HL-60 (cell line): ENCODE measurements at regions not wholly inside any gene's neighbourhood (a gene's known extent, or its start where the extent isn't known, plus 50 kb on each side); places are given as distances from the start of the nearest gene placed in this dataset.

Source experiments
- DNase-seq, 2 experiments: peaks; one replicate each; pipeline ENCODE4 v3.0.0-alpha.2; 2010 to 2020; ENCODE audit warnings: low read depth in 1 of 2, low spot score in 1 of 2
- H3K27ac ChIP-seq: fragments of 250-450 bp; sonication (Bioruptor Pico); replicated peaks from 2 replicates; pipeline ENCODE4 v1.5.1; 2020; ENCODE audit warnings: mild to moderate bottlenecking, moderate library complexity
- H3K27me3 ChIP-seq: fragments of 250-450 bp; sonication (Bioruptor Pico); 2 replicates; pipeline ENCODE4 v1.5.1; 2021; ENCODE audit warnings: mild to moderate bottlenecking, moderate library complexity; ENCODE audit not compliant: insufficient read depth, poor library complexity, severe bottlenecking
- H3K4me3 ChIP-seq: replicated peaks from 2 replicates; pipeline ENCODE4 v1.5.1; 2011; ENCODE audit warnings: mild to moderate bottlenecking, control low read depth, low read length; ENCODE audit not compliant: insufficient read depth
- GABPA ChIP-seq: IDR thresholded peaks from 2 replicates; pipeline ENCODE4 v1.6.1; 2012; ENCODE audit warnings: low read depth
- POLR2AphosphoS5 ChIP-seq: IDR thresholded peaks from 2 replicates; pipeline ENCODE4 v1.6.1; 2012; ENCODE audit warnings: low read depth
- REST ChIP-seq: IDR thresholded peaks from 2 replicates; pipeline ENCODE4 v1.6.1; 2012; ENCODE audit warnings: low read depth; ENCODE audit not compliant: insufficient replicate concordance
- SPI1 ChIP-seq: IDR thresholded peaks from 2 replicates; pipeline ENCODE4 v1.6.1; 2012; ENCODE audit warnings: low read depth, mild to moderate bottlenecking, borderline replicate concordance
- TF ChIP-seq, protein P1 (sequence below): IDR thresholded peaks from one replicate; pipeline ENCODE4 v1.5.1; 2011; ENCODE audit warnings: low read length, control low read depth, inconsistent platforms; ENCODE audit not compliant: insufficient read depth

GRCh38 chr3:174767406-174767805 is 91.7 kb upstream of the NAALADL2 start:
- DNase-seq, result no peak
- Histone ChIP-seq H3K27me3 (no peaks in the 10 kb centered on the region), H3K27ac (no peak overlapping the region), H3K4me3 (no peak overlapping the region)
- TF ChIP-seq POLR2AphosphoS5 (no peak), REST (no peak), SPI1 (no peak), GABPA (no peak)
- TF ChIP-seq, protein P1, sequence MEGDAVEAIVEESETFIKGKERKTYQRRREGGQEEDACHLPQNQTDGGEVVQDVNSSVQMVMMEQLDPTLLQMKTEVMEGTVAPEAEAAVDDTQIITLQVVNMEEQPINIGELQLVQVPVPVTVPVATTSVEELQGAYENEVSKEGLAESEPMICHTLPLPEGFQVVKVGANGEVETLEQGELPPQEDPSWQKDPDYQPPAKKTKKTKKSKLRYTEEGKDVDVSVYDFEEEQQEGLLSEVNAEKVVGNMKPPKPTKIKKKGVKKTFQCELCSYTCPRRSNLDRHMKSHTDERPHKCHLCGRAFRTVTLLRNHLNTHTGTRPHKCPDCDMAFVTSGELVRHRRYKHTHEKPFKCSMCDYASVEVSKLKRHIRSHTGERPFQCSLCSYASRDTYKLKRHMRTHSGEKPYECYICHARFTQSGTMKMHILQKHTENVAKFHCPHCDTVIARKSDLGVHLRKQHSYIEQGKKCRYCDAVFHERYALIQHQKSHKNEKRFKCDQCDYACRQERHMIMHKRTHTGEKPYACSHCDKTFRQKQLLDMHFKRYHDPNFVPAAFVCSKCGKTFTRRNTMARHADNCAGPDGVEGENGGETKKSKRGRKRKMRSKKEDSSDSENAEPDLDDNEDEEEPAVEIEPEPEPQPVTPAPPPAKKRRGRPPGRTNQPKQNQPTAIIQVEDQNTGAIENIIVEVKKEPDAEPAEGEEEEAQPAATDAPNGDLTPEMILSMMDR, result no peak

GRCh38 chr3:174767853-174768382 is 91.2 kb upstream of the NAALADL2 start:
- no peaks in the 10 kb centered on the region for H3K27me3 ChIP-seq
- no peak for DNase-seq
- no peak overlapping the region for H3K4me3 ChIP-seq
- H3K27ac ChIP-seq, result no peak overlapping the region
- TF ChIP-seq, protein P1, result no peak
- no peak for TF ChIP-seq POLR2AphosphoS5
- TF ChIP-seq GABPA, result no peak
- TF ChIP-seq SPI1, result no peak
- TF ChIP-seq REST, result no peak

GRCh38 chr3:174769171-174769570 is 90.0 kb upstream of the NAALADL2 start:
- DNase-seq, result no peak

More at GRCh38 chr3:174769171-174769570, 90.0 kb upstream of the NAALADL2 start:
- Histone ChIP-seq H3K4me3 (no peak overlapping the region), H3K27me3 (no peaks in the 10 kb centered on the region), H3K27ac (no peak overlapping the region)
- TF ChIP-seq REST, result no peak
